HepG2 (cell line): ENCODE measurements at regions not wholly inside any gene's neighbourhood (a gene's known extent, or its start where the extent isn't known, plus 50 kb on each side); places are given as distances from the start of the nearest gene placed in this dataset.

Source experiments
- DR1 ChIP-seq: sonication (generic); formaldehyde crosslinking; IDR thresholded peaks from 2 replicates; pipeline ENCODE4 v1.8.0; 2021; ENCODE audit warnings: mild to moderate bottlenecking, missing genetic modification reagents, inconsistent platforms
- GATAD1 ChIP-seq: IDR thresholded peaks from 2 replicates; pipeline ENCODE4 v1.6.1; 2016; ENCODE audit warnings: missing genetic modification reagents, missing compliant biosample characterization
- GPN1 ChIP-seq: sonication (generic); formaldehyde crosslinking; IDR thresholded peaks from 2 replicates; pipeline ENCODE4 v1.5.1; 2020; ENCODE audit warnings: missing genetic modification reagents, borderline replicate concordance
- KMT2B ChIP-seq: IDR thresholded peaks from 2 replicates; pipeline ENCODE4 v1.6.1; 2016; ENCODE audit warnings: missing genetic modification reagents, missing compliant biosample characterization
- MIER2 ChIP-seq: IDR thresholded peaks from 2 replicates; pipeline ENCODE4 v1.6.1; 2016; ENCODE audit warnings: missing biosample characterization, missing genetic modification reagents
- MIER3 ChIP-seq: IDR thresholded peaks from 2 replicates; pipeline ENCODE4 v1.6.1; 2016; ENCODE audit warnings: missing compliant biosample characterization, borderline replicate concordance
- MXD1 ChIP-seq: sonication (generic); formaldehyde crosslinking; IDR thresholded peaks from 2 replicates; pipeline ENCODE4 v1.4.0; 2020; ENCODE audit warnings: mild to moderate bottlenecking, missing genetic modification reagents
- NPAS2 ChIP-seq: sonication (generic); formaldehyde crosslinking; IDR thresholded peaks from 2 replicates; pipeline ENCODE4 v1.8.0; 2022; ENCODE audit warnings: mild to moderate bottlenecking, missing genetic modification reagents, borderline replicate concordance
- PCBP1 ChIP-seq: fragments of 200-400 bp; formaldehyde crosslinking; IDR thresholded peaks from 2 replicates; pipeline ENCODE4 v1.6.1; 2017; ENCODE audit warnings: mild to moderate bottlenecking, low read depth, low read length, borderline replicate concordance
- RNF2 ChIP-seq: fragments of 450-650 bp; conservative IDR thresholded peaks from 2 replicates; pipeline ENCODE4 v1.6.1; 2016; ENCODE audit warnings: low read depth
- SCMH1 ChIP-seq: sonication (generic); formaldehyde crosslinking; IDR thresholded peaks from 2 replicates; pipeline ENCODE4 v1.9.0; 2021; ENCODE audit warnings: missing genetic modification reagents, mild to moderate bottlenecking, borderline replicate concordance
- SP4 ChIP-seq: sonication (generic); formaldehyde crosslinking; IDR thresholded peaks from 2 replicates; pipeline ENCODE4 v1.8.1; 2023; ENCODE audit warnings: mild to moderate bottlenecking, missing genetic modification reagents
- SRSF1 ChIP-seq: fragments of 200-400 bp; formaldehyde crosslinking; optimal IDR thresholded peaks from 2 replicates; pipeline ENCODE3; 2017; ENCODE audit warnings: mild to moderate bottlenecking, low read depth, low read length, moderate library complexity
- STAT5B ChIP-seq: sonication (generic); formaldehyde crosslinking; IDR thresholded peaks from 2 replicates; pipeline ENCODE4 v1.4.0; 2020; ENCODE audit warnings: missing genetic modification reagents
- ZFP36L1 ChIP-seq: sonication (generic); formaldehyde crosslinking; IDR thresholded peaks from 2 replicates; pipeline ENCODE4 v1.8.0; 2022; ENCODE audit warnings: mild to moderate bottlenecking, missing genetic modification reagents, moderate library complexity
- ZMAT3 ChIP-seq: sonication (generic); formaldehyde crosslinking; conservative IDR thresholded peaks from 2 replicates; pipeline ENCODE4 v1.7.0; 2021; ENCODE audit warnings: missing genetic modification reagents
- ZNF17 ChIP-seq: sonication (generic); formaldehyde crosslinking; IDR thresholded peaks from 2 replicates; pipeline ENCODE4 v1.5.0; 2020; ENCODE audit warnings: mild to moderate bottlenecking, missing genetic modification reagents
- ZNF180 ChIP-seq: sonication (generic); formaldehyde crosslinking; IDR thresholded peaks from 2 replicates; pipeline ENCODE4 v1.4.0; 2020; ENCODE audit warnings: low read depth, missing genetic modification reagents, borderline replicate concordance
- ZNF263 ChIP-seq: sonication (generic); formaldehyde crosslinking; IDR thresholded peaks from 2 replicates; pipeline ENCODE4 v1.4.0; 2020; ENCODE audit warnings: missing genetic modification reagents
- ZNF510 ChIP-seq: sonication (generic); formaldehyde crosslinking; IDR thresholded peaks from 2 replicates; pipeline ENCODE4 v1.4.0; 2020; ENCODE audit warnings: low read depth, mild to moderate bottlenecking, missing genetic modification reagents
- ZNF615 ChIP-seq: sonication (generic); formaldehyde crosslinking; IDR thresholded peaks from 2 replicates; pipeline ENCODE4 v1.5.0; 2020; ENCODE audit warnings: mild to moderate bottlenecking, missing genetic modification reagents, borderline replicate concordance
- ZNF670 ChIP-seq: sonication (generic); formaldehyde crosslinking; IDR thresholded peaks from 2 replicates; pipeline ENCODE4 v1.8.0; 2022; ENCODE audit warnings: mild to moderate bottlenecking, missing genetic modification reagents, borderline replicate concordance
- ZNF776 ChIP-seq: sonication (generic); formaldehyde crosslinking; IDR thresholded peaks from 2 replicates; pipeline ENCODE4 v1.4.0; 2020; ENCODE audit warnings: mild to moderate bottlenecking, missing genetic modification reagents
- ZSCAN12 ChIP-seq: sonication (generic); formaldehyde crosslinking; IDR thresholded peaks from 2 replicates; pipeline ENCODE4 v1.9.0; 2021; ENCODE audit warnings: mild to moderate bottlenecking, missing genetic modification reagents
- ZSCAN20 ChIP-seq: sonication (generic); formaldehyde crosslinking; IDR thresholded peaks from 2 replicates; pipeline ENCODE4 v1.4.0; 2020; ENCODE audit warnings: missing genetic modification reagents, mild to moderate bottlenecking, borderline replicate concordance
- ZSCAN29 ChIP-seq: sonication (generic); formaldehyde crosslinking; conservative IDR thresholded peaks from 2 replicates; pipeline ENCODE4 v1.4.0; 2020; ENCODE audit warnings: mild to moderate bottlenecking, missing genetic modification reagents
- TF ChIP-seq, protein P1 (sequence below): sonication (generic); formaldehyde crosslinking; IDR thresholded peaks from 2 replicates; pipeline ENCODE4 v1.4.0; 2020; ENCODE audit warnings: missing genetic modification reagents
- TF ChIP-seq, protein P2 (sequence below): IDR thresholded peaks from 2 replicates; pipeline ENCODE4 v1.6.1; 2018; ENCODE audit warnings: missing genetic modification reagents
- TF ChIP-seq, protein P3 (sequence below): sonication (generic); formaldehyde crosslinking; conservative IDR thresholded peaks from 2 replicates; pipeline ENCODE4 v1.4.0; 2020; ENCODE audit warnings: missing genetic modification reagents

DNA sequence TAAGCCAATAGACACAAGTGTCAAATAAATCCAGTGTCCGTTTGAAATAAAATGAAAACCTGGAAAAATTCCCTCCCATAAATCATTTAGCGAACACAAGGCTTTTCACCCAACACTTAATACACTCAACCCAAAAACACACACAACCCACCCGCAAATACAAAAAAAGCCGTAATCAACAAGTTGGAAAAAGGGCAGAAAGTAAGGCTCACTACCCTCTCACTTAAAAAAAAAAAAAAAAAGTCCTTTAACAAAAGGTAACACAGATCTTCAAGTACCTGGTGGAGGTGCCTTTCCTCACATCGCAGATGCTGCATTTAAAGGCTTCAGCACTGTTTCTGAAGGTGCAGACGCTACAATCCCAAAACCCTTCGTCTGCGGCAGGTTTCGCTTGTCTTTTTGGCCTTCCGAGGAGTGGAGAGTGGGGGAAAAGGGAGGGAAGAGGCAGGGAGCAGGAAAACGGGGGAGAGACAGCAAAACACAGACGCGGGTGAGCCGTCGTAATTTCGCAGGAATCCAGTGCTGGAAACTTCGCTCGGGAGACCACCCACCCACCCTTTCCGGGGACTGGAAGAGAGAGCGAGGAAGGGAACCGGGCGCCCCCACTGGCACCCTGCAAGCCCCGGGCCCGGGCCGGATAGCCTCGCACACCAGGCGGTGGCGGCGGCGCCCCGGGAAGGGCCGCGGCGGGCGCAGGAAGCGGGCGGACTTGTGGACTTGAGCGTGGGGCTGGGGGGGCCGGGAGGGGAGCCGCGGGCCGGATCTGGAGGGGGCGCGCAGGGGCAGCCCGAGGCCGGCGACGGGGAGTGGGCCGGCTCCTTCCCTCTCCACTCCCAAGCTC, 401.8 kb downstream of the SHQ1 start, which contains the start of gene RYBP (continued):
- TF ChIP-seq ZSCAN20 (CRISPR knock-in tag): no peak
- no peak for TF ChIP-seq SCMH1 (CRISPR knock-in tag)
- no peak for TF ChIP-seq GATAD1 (CRISPR knock-in tag)
- TF ChIP-seq, protein P1, sequence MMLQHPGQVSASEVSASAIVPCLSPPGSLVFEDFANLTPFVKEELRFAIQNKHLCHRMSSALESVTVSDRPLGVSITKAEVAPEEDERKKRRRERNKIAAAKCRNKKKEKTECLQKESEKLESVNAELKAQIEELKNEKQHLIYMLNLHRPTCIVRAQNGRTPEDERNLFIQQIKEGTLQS (CRISPR knock-in tag): no peak
- no peak for TF ChIP-seq ZMAT3 (CRISPR knock-in tag)
- TF ChIP-seq ZNF670 (CRISPR knock-in tag): no peak
- TF ChIP-seq KMT2B (CRISPR knock-in tag): no peak
- TF ChIP-seq ZNF776 (CRISPR knock-in tag): no peak
- no peak for TF ChIP-seq DR1 (CRISPR knock-in tag)
- TF ChIP-seq GPN1 (CRISPR knock-in tag): no peak
- no peak for TF ChIP-seq ZSCAN29 (CRISPR knock-in tag)
- TF ChIP-seq STAT5B (CRISPR knock-in tag): no peak
- no peak for TF ChIP-seq MIER3 (CRISPR knock-in tag)
- TF ChIP-seq ZNF17 (CRISPR knock-in tag): no peak; the same call in 1 of the 2 replicates
- TF ChIP-seq, protein P2, sequence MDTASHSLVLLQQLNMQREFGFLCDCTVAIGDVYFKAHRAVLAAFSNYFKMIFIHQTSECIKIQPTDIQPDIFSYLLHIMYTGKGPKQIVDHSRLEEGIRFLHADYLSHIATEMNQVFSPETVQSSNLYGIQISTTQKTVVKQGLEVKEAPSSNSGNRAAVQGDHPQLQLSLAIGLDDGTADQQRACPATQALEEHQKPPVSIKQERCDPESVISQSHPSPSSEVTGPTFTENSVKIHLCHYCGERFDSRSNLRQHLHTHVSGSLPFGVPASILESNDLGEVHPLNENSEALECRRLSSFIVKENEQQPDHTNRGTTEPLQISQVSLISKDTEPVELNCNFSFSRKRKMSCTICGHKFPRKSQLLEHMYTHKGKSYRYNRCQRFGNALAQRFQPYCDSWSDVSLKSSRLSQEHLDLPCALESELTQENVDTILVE: no peak
- TF ChIP-seq ZNF180 (CRISPR knock-in tag): no peak
- 0 out of 2 replicates have a peak, but pooled peaks have one; percentile 54 for TF ChIP-seq ZNF615 (CRISPR knock-in tag)
- TF ChIP-seq SRSF1: peak; percentile 29
- TF ChIP-seq ZNF263 (CRISPR knock-in tag): no peak
- TF ChIP-seq ZSCAN12 (CRISPR knock-in tag): no peak
- TF ChIP-seq, protein P3, sequence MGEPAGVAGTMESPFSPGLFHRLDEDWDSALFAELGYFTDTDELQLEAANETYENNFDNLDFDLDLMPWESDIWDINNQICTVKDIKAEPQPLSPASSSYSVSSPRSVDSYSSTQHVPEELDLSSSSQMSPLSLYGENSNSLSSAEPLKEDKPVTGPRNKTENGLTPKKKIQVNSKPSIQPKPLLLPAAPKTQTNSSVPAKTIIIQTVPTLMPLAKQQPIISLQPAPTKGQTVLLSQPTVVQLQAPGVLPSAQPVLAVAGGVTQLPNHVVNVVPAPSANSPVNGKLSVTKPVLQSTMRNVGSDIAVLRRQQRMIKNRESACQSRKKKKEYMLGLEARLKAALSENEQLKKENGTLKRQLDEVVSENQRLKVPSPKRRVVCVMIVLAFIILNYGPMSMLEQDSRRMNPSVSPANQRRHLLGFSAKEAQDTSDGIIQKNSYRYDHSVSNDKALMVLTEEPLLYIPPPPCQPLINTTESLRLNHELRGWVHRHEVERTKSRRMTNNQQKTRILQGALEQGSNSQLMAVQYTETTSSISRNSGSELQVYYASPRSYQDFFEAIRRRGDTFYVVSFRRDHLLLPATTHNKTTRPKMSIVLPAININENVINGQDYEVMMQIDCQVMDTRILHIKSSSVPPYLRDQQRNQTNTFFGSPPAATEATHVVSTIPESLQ (CRISPR knock-in tag): no peak
- TF ChIP-seq RNF2: no peak
- TF ChIP-seq MXD1 (CRISPR knock-in tag): no peak
- TF ChIP-seq ZFP36L1 (CRISPR knock-in tag): no peak
- no peak for TF ChIP-seq PCBP1
- no peak for TF ChIP-seq ZNF510 (CRISPR knock-in tag)
- no peak for TF ChIP-seq SP4 (CRISPR knock-in tag)
- no peak for TF ChIP-seq NPAS2
- TF ChIP-seq MIER2 (CRISPR knock-in tag): no peak
